ENCODE measurements at regions not wholly inside any gene's neighbourhood (a gene's known extent, or its start where the extent isn't known, plus 50 kb on each side); places are given as distances from the start of the nearest gene placed in this dataset.

- no peak for DNase-seq
These were observed 183.6 kb downstream of the SEC16B start for GRCh38 chr1:177786176-177786745.

- no peak for DNase-seq
These were observed 184.9 kb downstream of the SEC16B start for GRCh38 chr1:177784936-177785335.

GRCh38 chr1:177784409-177784808 lies 185.4 kb downstream of the SEC16B start:
- DNase-seq, result no peak

GRCh38 chr1:177783051-177783450 lies 186.8 kb downstream of the SEC16B start:
- no peak for DNase-seq

- no peak for DNase-seq
These were observed 189.7 kb downstream of the SEC16B start for GRCh38 chr1:177780096-177780700.

- no peak for DNase-seq
These were observed 190.5 kb downstream of the SEC16B start for GRCh38 chr1:177779166-177779965.

- no peak for DNase-seq
These were observed 193.9 kb downstream of the SEC16B start for GRCh38 chr1:177775924-177776323.

- DNase-seq, result no peak
These were observed 197.4 kb downstream of the SEC16B start for GRCh38 chr1:177772386-177772960.

- DNase-seq, result no peak
These were observed 198.2 kb downstream of the SEC16B start for GRCh38 chr1:177771688-177772087.

GRCh38 chr1:177770096-177770495 lies 199.8 kb downstream of the SEC16B start:
- DNase-seq, result no peak

GRCh38 chr1:177755851-177756560 lies 213.9 kb downstream of the SEC16B start:
- no peak for DNase-seq

GRCh38 chr1:177754603-177755002 lies 215.3 kb downstream of the SEC16B start:
- DNase-seq, result no peak

GRCh38 chr1:177753655-177754054 lies 216.2 kb downstream of the SEC16B start:
- no peak for DNase-seq

GRCh38 chr1:177748080-177748801 lies 221.6 kb downstream of the SEC16B start:
- DNase-seq, result no peak

GRCh38 chr1:177746155-177746554 lies 223.7 kb downstream of the SEC16B start:
- no peak for DNase-seq

- no peak for DNase-seq
These were observed 225.0 kb downstream of the SEC16B start for GRCh38 chr1:177744906-177745305.

- no peak for DNase-seq
These were observed 228.4 kb downstream of the SEC16B start for GRCh38 chr1:177741476-177741875.

GRCh38 chr1:177739780-177740179 lies 230.1 kb downstream of the SEC16B start:
- DNase-seq, result no peak

- DNase-seq, result no peak
These were observed 232.4 kb downstream of the SEC16B start for GRCh38 chr1:177737456-177737855.

- DNase-seq, result no peak
These were observed 237.7 kb downstream of the SEC16B start for GRCh38 chr1:177732178-177732577.

- no peak for DNase-seq
These were observed 240.2 kb downstream of the SEC16B start for GRCh38 chr1:177729646-177730045.

GRCh38 chr1:177723533-177723932 lies 246.3 kb downstream of the SEC16B start:
- no peak for DNase-seq
